ENCODE measurements at regions not wholly inside any gene's neighbourhood (a gene's known extent, or its start where the extent isn't known, plus 50 kb on each side); places are given as distances from the start of the nearest gene placed in this dataset.

DNA sequence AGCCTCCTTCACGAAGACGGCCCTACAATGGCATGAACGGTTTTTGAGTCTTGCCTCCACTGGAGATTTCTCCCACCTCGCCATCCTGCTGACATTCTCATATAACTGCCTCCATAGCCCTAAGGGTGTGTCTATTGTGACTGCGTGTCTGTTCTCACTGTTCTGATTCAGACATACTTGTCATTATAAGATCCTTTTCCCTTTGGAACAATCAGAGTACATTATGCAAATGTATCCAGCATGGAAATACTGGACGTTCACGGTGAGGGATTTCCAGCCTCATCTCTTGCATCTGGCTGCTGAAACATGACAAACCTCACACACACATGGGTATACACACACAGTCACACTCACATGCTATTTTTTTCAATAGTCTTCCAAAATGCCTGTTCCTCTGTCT lies 402.1 kb downstream of the DIRAS2 start:
- DNase-seq: no peak
- no peaks in the 10 kb centered on the region for H3K79me2 ChIP-seq (ENCODE audit: low read length)
- no peak overlapping the region for H3K9ac ChIP-seq (ENCODE audit: low read length)
- no peak for TF ChIP-seq EZH2phosphoT487 (IDR thresholded peaks at IDR 0.05; ENCODE audit: low read length)
- no peak for TF ChIP-seq EZH2 (optimal IDR thresholded peaks at IDR 0.05; ENCODE audit: low read depth, low read length)
- TF ChIP-seq, protein P1, sequence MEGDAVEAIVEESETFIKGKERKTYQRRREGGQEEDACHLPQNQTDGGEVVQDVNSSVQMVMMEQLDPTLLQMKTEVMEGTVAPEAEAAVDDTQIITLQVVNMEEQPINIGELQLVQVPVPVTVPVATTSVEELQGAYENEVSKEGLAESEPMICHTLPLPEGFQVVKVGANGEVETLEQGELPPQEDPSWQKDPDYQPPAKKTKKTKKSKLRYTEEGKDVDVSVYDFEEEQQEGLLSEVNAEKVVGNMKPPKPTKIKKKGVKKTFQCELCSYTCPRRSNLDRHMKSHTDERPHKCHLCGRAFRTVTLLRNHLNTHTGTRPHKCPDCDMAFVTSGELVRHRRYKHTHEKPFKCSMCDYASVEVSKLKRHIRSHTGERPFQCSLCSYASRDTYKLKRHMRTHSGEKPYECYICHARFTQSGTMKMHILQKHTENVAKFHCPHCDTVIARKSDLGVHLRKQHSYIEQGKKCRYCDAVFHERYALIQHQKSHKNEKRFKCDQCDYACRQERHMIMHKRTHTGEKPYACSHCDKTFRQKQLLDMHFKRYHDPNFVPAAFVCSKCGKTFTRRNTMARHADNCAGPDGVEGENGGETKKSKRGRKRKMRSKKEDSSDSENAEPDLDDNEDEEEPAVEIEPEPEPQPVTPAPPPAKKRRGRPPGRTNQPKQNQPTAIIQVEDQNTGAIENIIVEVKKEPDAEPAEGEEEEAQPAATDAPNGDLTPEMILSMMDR (IDR thresholded peaks at IDR 0.05; ENCODE audit: low read length): no peak
- H2AFZ ChIP-seq (ENCODE audit: low read length): no peak overlapping the region
- no peaks in the 10 kb centered on the region for H3K36me3 ChIP-seq (replicated peaks; ENCODE audit: insufficient read depth, low read length)
- no peaks in the 10 kb centered on the region for H3F3A ChIP-seq (ENCODE audit: insufficient read depth, low read length)
- H3K27ac ChIP-seq (ENCODE audit: low read length): no peak overlapping the region
- H3K27me3 ChIP-seq (replicated peaks; ENCODE audit: insufficient read depth, low read length): no peaks in the 10 kb centered on the region
- H3K4me1 ChIP-seq (ENCODE audit: low read length): no peaks in the 10 kb centered on the region
- no peak overlapping the region for H3K4me2 ChIP-seq (ENCODE audit: low read depth, low read length)
- no peak overlapping the region for H3K4me3 ChIP-seq (ENCODE audit: low read length)
- no peaks in the 10 kb centered on the region for H4K20me1 ChIP-seq (ENCODE audit: insufficient read depth, low read length)
- H3K9me3 ChIP-seq (replicated peaks; ENCODE audit: insufficient read depth, low read length): no peaks in the 10 kb centered on the region
- no peaks in the 10 kb centered on the region for H3K9me2 ChIP-seq (replicated peaks; ENCODE audit: insufficient read depth, low read length)

DNA sequence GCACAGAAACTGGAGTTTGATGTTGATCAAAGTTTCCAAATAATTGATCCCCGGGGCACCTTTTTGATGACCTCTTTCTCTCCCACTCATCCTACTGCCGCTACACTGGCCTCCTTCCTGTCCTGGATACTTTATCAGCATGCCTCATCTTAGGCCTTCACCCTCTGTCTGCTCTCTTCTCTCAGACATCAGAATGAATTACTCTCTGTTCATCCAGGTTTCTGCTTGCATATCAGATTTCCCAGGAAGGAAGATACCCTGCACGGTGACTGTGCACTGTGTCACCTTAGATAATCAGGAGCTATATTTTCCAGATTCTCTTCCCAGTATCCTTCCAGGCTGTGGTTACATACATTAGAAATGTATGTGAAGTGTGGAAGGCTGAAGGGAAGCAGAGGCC lies 397.0 kb downstream of the DIRAS2 start:
- no peaks in the 10 kb centered on the region for H3K9me2 ChIP-seq (replicated peaks; ENCODE audit: insufficient read depth, low read length)
- no peaks in the 10 kb centered on the region for H3K36me3 ChIP-seq (replicated peaks; ENCODE audit: insufficient read depth, low read length)
- TF ChIP-seq, protein P1 (IDR thresholded peaks at IDR 0.05; ENCODE audit: low read length): no peak
- TF ChIP-seq EZH2 (optimal IDR thresholded peaks at IDR 0.05; ENCODE audit: low read depth, low read length): no peak
- no peak overlapping the region for H3K27ac ChIP-seq (ENCODE audit: low read length)
- no peak for DNase-seq
- no peaks in the 10 kb centered on the region for H3F3A ChIP-seq (ENCODE audit: insufficient read depth, low read length)
- no peak overlapping the region for H3K4me3 ChIP-seq (ENCODE audit: low read length)
- H2AFZ ChIP-seq (ENCODE audit: low read length): no peak overlapping the region
- H3K27me3 ChIP-seq (replicated peaks; ENCODE audit: insufficient read depth, low read length): no peaks in the 10 kb centered on the region
- H3K9me3 ChIP-seq (replicated peaks; ENCODE audit: insufficient read depth, low read length): no peaks in the 10 kb centered on the region
- H3K4me1 ChIP-seq (ENCODE audit: low read length): no peaks in the 10 kb centered on the region
- H3K9ac ChIP-seq (ENCODE audit: low read length): no peak overlapping the region
- H3K79me2 ChIP-seq (ENCODE audit: low read length): no peaks in the 10 kb centered on the region
- no peak overlapping the region for H3K4me2 ChIP-seq (ENCODE audit: low read depth, low read length)
- no peaks in the 10 kb centered on the region for H4K20me1 ChIP-seq (ENCODE audit: insufficient read depth, low read length)

DNA sequence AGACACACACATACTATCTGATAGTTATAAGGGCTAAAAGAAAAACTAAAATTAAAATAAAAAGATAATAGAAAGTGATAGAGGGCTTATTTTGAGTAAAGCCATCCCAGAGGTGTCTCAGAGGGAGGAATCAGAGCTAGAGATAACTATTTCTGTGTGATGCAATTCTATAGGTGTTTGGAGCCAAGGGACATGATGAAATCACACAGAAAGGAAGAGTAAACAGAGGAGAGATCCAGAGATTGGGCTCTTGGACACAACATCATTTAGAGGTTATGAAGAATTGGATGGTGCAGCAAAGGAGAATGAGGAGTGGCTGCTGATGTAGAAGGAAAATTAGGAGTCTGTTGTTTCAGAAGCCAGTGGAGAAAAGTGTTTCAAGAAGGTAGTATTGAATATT lies 393.5 kb downstream of the DIRAS2 start:
- TF ChIP-seq, protein P1 (IDR thresholded peaks at IDR 0.05; ENCODE audit: low read length): no peak
- no peak for TF ChIP-seq EZH2phosphoT487 (IDR thresholded peaks at IDR 0.05; ENCODE audit: low read length)
- TF ChIP-seq EZH2 (optimal IDR thresholded peaks at IDR 0.05; ENCODE audit: low read depth, low read length): no peak
- Histone ChIP-seq H3K27ac (ENCODE audit: low read length) (no peak overlapping the region), H3K9ac (ENCODE audit: low read length) (no peak overlapping the region), H3K9me2 (replicated peaks; ENCODE audit: insufficient read depth, low read length) (no peaks in the 10 kb centered on the region), H3F3A (ENCODE audit: insufficient read depth, low read length) (no peaks in the 10 kb centered on the region), H2AFZ (ENCODE audit: low read length) (no peak overlapping the region), H3K27me3 (replicated peaks; ENCODE audit: insufficient read depth, low read length) (no peaks in the 10 kb centered on the region), H3K4me1 (ENCODE audit: low read length) (no peaks in the 10 kb centered on the region), H3K4me3 (ENCODE audit: low read length) (no peak overlapping the region), H3K79me2 (ENCODE audit: low read length) (no peaks in the 10 kb centered on the region), H4K20me1 (ENCODE audit: insufficient read depth, low read length) (no peaks in the 10 kb centered on the region), H3K36me3 (replicated peaks; ENCODE audit: insufficient read depth, low read length) (no peaks in the 10 kb centered on the region), H3K4me2 (ENCODE audit: low read depth, low read length) (no peak overlapping the region), H3K9me3 (replicated peaks; ENCODE audit: insufficient read depth, low read length) (no peaks in the 10 kb centered on the region)
- DNase-seq: no peak
